OCI-LY7 (cell line): ENCODE measurements at regions not wholly inside any gene's neighbourhood (a gene's known extent, or its start where the extent isn't known, plus 50 kb on each side); places are given as distances from the start of the nearest gene placed in this dataset.

ENCODE experiments used
- CTCF ChIP-seq: fragments of 200-600 bp; sonication (generic); conservative IDR thresholded peaks from 2 replicates; pipeline ENCODE4 v1.5.1; 2014; ENCODE audit warnings: mild to moderate bottlenecking, antibody characterized with exemption, low read length, moderate library complexity, mixed read lengths
- EZH2phosphoT487 ChIP-seq: fragments of 200-600 bp; sonication (generic); IDR thresholded peaks from 2 replicates; pipeline ENCODE4 v1.6.1; 2018; ENCODE audit warnings: low read depth, borderline replicate concordance, mild to moderate bottlenecking, mixed run types, antibody characterized with exemption, low read length, moderate library complexity, mixed read lengths

GRCh38 chr1:73711089-73711488 is 486.9 kb downstream of the LRRIQ3 start:
- TF ChIP-seq CTCF (no peak), EZH2phosphoT487 (no peak)
